ENCODE measurements at regions not wholly inside any gene's neighbourhood (a gene's known extent, or its start where the extent isn't known, plus 50 kb on each side); places are given as distances from the start of the nearest gene placed in this dataset. TPM values are rescaled to one million over a fixed set of nuclear protein-coding genes. Genes with fewer than 3 reads are reported as not detected.
"Not testable (repeated sequence)": the region's sequence is repeated elsewhere in the genome, so short reads cannot be mapped to it uniquely, and the experiment has no call there.

DNA sequence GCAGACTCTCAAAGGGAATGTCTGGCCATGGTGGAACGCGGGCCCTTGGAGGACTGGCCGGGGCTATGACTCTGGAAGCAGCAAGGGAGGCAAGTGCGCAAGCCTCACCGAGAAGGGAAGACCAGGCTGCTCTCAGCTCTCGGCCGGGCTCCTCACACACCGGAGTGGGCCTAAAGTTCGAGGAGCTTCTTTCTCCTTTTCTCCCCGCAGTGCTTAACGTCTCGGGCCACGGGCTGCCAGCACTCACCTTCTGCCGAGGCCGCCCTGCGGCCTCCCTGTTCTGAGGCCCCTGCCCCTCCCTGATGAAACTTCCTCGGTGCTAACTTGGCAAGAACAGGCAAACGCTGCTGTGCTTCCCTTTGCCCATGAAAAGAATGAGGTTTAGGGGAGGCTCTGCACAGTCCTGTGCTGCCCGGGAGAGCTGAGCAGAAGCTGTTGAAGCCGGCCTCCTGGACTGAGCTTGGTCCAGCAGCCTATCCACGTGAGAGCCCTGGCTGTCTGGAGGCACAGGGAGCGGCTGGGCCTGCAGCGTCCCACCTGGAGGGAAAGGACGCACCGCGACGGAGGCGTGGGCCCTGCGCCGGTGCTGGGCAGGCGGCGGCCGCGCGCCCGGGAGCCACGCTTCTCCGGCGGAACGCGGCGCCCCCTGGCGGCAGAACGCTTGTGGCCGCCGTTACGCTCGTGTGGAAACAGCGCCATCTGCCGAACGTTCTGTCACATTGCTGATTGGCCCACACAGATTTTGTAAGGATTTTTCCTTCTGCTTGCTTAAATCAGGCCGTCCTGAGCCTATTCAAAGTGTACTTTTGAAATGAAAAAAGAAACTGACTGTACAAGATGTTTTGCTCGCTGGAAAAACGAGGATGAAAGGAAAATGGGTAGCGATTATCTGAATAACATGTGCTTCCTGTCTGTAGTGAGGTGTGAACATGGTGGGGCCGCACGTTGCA, 65.0 kb upstream of the TMEM45B start:
- no peak overlapping the region for H3K18ac ChIP-seq (ENCODE audit: low read length)
- H2BK15ac ChIP-seq (replicated peaks; ENCODE audit: low read depth) = no peak overlapping the region
- no peak overlapping the region for H4K8ac ChIP-seq (ENCODE audit: low read depth, low read length)
- DNase-seq = peak; percentile 76
- H3K27ac ChIP-seq (ENCODE audit: low read depth, low read length) = no peak overlapping the region
- H3K79me1 ChIP-seq (ENCODE audit: low read length) = no peaks in the 10 kb centered on the region
- H3K4me2 ChIP-seq (ENCODE audit: low read length) = peak overlapping the region; percentile 64
- no peak overlapping the region for H2BK5ac ChIP-seq (ENCODE audit: low read length)
- no CpG with 5 or more reads among the region's 57 CpGs for WGBS (ENCODE audit: extremely low coverage, insufficient coverage, low lambda C conversion rate)
- H3K56ac ChIP-seq (ENCODE audit: low read length) = peak overlapping the region; percentile 85
- H3K79me2 ChIP-seq (ENCODE audit: control insufficient read depth, insufficient read depth, low read length) = no peaks in the 10 kb centered on the region
- no peak overlapping the region for H2BK120ac ChIP-seq (ENCODE audit: low read depth, low read length)
- no peak overlapping the region for H2AK5ac ChIP-seq (ENCODE audit: low read length)
- H3K4me1 ChIP-seq (ENCODE audit: control insufficient read depth, low read depth, low read length) = no peaks in the 10 kb centered on the region
- H3K23ac ChIP-seq (ENCODE audit: low read length) = no peak overlapping the region
- no peak overlapping the region for H4K5ac ChIP-seq (ENCODE audit: low read length)
- H3K4ac ChIP-seq (ENCODE audit: low read depth, low read length) = no peak overlapping the region
- H3K27me3 ChIP-seq (ENCODE audit: insufficient read depth, low read length, poor library complexity) = no peaks in the 10 kb centered on the region
- H3K4me3 ChIP-seq (ENCODE audit: low read length) = no peak overlapping the region
- H3K9ac ChIP-seq (ENCODE audit: low read length) = peak overlapping the region; percentile 65
- H3K36me3 ChIP-seq (ENCODE audit: control insufficient read depth, insufficient read depth, low read length) = no peaks in the 10 kb centered on the region

DNA sequence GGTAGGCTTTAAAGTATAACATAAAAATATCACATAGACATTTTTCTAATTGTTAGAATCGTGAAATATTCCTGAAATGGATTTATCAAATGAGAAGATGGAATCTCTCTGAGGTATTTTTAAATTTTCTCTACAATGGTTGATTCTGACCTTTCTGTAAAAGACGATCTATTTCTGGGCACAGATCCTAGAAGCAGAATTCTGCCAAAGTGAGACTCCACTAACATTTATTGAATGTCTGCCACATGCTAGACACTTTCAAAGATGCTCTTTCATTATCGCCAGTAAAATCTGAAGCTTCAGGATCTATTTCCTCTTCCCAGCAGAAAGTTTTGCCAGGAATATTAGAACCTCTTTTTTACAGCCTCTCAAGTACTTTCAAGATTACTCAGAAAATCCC, 64.1 kb upstream of the TMEM45B start:
- Histone ChIP-seq H3K4ac (ENCODE audit: low read depth, low read length) (no peak overlapping the region), H3K18ac (ENCODE audit: low read length) (no peak overlapping the region), H3K4me1 (ENCODE audit: control insufficient read depth, low read depth, low read length) (no peaks in the 10 kb centered on the region), H2BK15ac (replicated peaks; ENCODE audit: low read depth) (no peak overlapping the region), H3K9ac (ENCODE audit: low read length) (no peak overlapping the region), H2AK5ac (ENCODE audit: low read length) (no peak overlapping the region), H3K27ac (ENCODE audit: low read depth, low read length) (no peak overlapping the region), H3K4me3 (ENCODE audit: low read length) (no peak overlapping the region), H3K79me2 (ENCODE audit: control insufficient read depth, insufficient read depth, low read length) (no peaks in the 10 kb centered on the region), H3K56ac (ENCODE audit: low read length) (no peak overlapping the region), H2BK120ac (ENCODE audit: low read depth, low read length) (no peak overlapping the region), H3K23ac (ENCODE audit: low read length) (no peak overlapping the region), H2BK5ac (ENCODE audit: low read length) (no peak overlapping the region), H3K4me2 (ENCODE audit: low read length) (no peak overlapping the region), H3K79me1 (ENCODE audit: low read length) (no peaks in the 10 kb centered on the region), H4K5ac (ENCODE audit: low read length) (no peak overlapping the region), H3K36me3 (ENCODE audit: control insufficient read depth, insufficient read depth, low read length) (no peaks in the 10 kb centered on the region), H3K27me3 (ENCODE audit: insufficient read depth, low read length, poor library complexity) (no peaks in the 10 kb centered on the region), H4K8ac (ENCODE audit: low read depth, low read length) (no peak overlapping the region)
- DNase-seq = no peak
- whole genome bisulfite sequencing (ENCODE audit: extremely low coverage, insufficient coverage, low lambda C conversion rate) = no CpG with 5 or more reads among the region's 3 CpGs

DNA sequence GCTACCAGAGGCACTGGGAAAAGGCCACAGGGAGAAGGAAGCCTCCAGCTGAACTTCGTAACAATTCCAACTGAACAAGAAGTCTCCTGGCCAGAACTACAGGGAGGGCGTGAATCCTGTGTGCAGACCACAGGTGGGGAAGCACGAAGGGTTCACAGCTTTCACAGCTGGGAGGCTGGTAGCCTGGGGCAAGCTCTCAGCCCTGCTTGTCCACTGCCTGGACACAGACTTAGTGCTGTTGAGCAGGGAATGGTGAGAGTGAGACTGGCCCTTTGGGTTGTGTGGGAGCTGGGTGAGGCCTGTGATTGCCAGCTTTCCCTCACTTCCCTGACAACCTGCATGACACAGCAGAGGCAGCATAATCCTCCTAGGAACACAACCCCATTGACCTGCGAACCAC, 52.1 kb upstream of the TMEM45B start:
- H3K4me2 ChIP-seq (ENCODE audit: low read length); H2BK120ac ChIP-seq (ENCODE audit: low read depth, low read length); H3K4me3 ChIP-seq (ENCODE audit: low read length); H3K56ac ChIP-seq (ENCODE audit: low read length); H3K27ac ChIP-seq (ENCODE audit: low read depth, low read length); H3K79me2 ChIP-seq (ENCODE audit: control insufficient read depth, insufficient read depth, low read length); H3K79me1 ChIP-seq (ENCODE audit: low read length); H4K8ac ChIP-seq (ENCODE audit: low read depth, low read length); H2BK15ac ChIP-seq (replicated peaks; ENCODE audit: low read depth); H3K9ac ChIP-seq (ENCODE audit: low read length); H3K36me3 ChIP-seq (ENCODE audit: control insufficient read depth, insufficient read depth, low read length); H3K4me1 ChIP-seq (ENCODE audit: control insufficient read depth, low read depth, low read length); H2BK5ac ChIP-seq (ENCODE audit: low read length); H3K23ac ChIP-seq (ENCODE audit: low read length); DNase-seq; H4K5ac ChIP-seq (ENCODE audit: low read length); H3K4ac ChIP-seq (ENCODE audit: low read depth, low read length); H2AK5ac ChIP-seq (ENCODE audit: low read length); H3K27me3 ChIP-seq (ENCODE audit: insufficient read depth, low read length, poor library complexity); H3K18ac ChIP-seq (ENCODE audit: low read length): not testable (repeated sequence)
- WGBS (ENCODE audit: extremely low coverage, insufficient coverage, low lambda C conversion rate) = no CpG with 5 or more reads among the region's 4 CpGs

DNA sequence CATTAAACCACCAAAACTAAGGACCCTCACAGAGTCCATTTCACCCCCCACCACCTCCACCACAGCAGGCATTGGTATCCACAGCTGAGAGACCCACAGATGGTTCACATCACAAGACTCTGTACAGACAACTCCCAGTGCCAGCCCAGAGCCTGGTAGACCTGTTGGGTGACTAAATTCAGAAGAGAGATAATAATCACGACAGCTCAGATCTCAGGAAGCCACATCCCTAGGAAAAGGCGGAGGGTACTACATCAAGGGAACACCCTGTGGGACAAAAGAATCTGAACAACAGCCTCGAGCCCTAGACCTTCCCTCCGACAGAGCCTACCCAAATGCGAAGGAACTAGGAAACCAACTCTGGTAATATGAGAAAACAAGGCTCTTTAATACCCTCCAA, 51.4 kb upstream of the TMEM45B start:
- H2BK15ac ChIP-seq (replicated peaks; ENCODE audit: low read depth); H3K18ac ChIP-seq (ENCODE audit: low read length); H3K79me1 ChIP-seq (ENCODE audit: low read length); H3K4ac ChIP-seq (ENCODE audit: low read depth, low read length); H3K23ac ChIP-seq (ENCODE audit: low read length); H3K27me3 ChIP-seq (ENCODE audit: insufficient read depth, low read length, poor library complexity); H3K4me3 ChIP-seq (ENCODE audit: low read length); H2BK120ac ChIP-seq (ENCODE audit: low read depth, low read length); H4K5ac ChIP-seq (ENCODE audit: low read length); H4K8ac ChIP-seq (ENCODE audit: low read depth, low read length); H2BK5ac ChIP-seq (ENCODE audit: low read length); H3K9ac ChIP-seq (ENCODE audit: low read length); H3K36me3 ChIP-seq (ENCODE audit: control insufficient read depth, insufficient read depth, low read length); H3K4me1 ChIP-seq (ENCODE audit: control insufficient read depth, low read depth, low read length); H3K27ac ChIP-seq (ENCODE audit: low read depth, low read length); H3K56ac ChIP-seq (ENCODE audit: low read length); H3K79me2 ChIP-seq (ENCODE audit: control insufficient read depth, insufficient read depth, low read length); H3K4me2 ChIP-seq (ENCODE audit: low read length); H2AK5ac ChIP-seq (ENCODE audit: low read length): not testable (repeated sequence)
- peak; percentile 23 for DNase-seq
- WGBS (ENCODE audit: extremely low coverage, insufficient coverage, low lambda C conversion rate) = no CpG with 5 or more reads among the region's 5 CpGs

Small RNAs in the stretch of these regions (small RNA-seq; reads per million reads assigned to genes)
- gene RPS27P20 (ENCODE audit: insufficient read depth) = not detected
